Endodermal cell (in vitro differentiated cells): ENCODE measurements at regions not wholly inside any gene's neighbourhood (a gene's known extent, or its start where the extent isn't known, plus 50 kb on each side); places are given as distances from the start of the nearest gene placed in this dataset.

ENCODE experiments used
- DNase-seq: peaks from one replicate; pipeline ENCODE4 v3.0.0-alpha.2; 2017
- H3K27ac ChIP-seq: 2 replicates; pipeline ENCODE4 v1.5.1; 2013; ENCODE audit warnings: mild to moderate bottlenecking, low read depth, low read length, moderate library complexity
- H3K27me3 ChIP-seq: 2 replicates; pipeline ENCODE4 v1.6.1; 2013; ENCODE audit warnings: mild to moderate bottlenecking, low read length, moderate library complexity; ENCODE audit not compliant: insufficient read depth, control insufficient read depth, poor library complexity, severe bottlenecking
- H3K36me3 ChIP-seq: 2 replicates; pipeline ENCODE4 v1.7.0; 2013; ENCODE audit warnings: mild to moderate bottlenecking, low read length, moderate library complexity; ENCODE audit not compliant: control insufficient read depth, insufficient read depth
- H3K4me1 ChIP-seq: one replicate; pipeline ENCODE4 v1.7.0; 2013; ENCODE audit warnings: low read length; ENCODE audit not compliant: control insufficient read depth, insufficient read depth
- H3K4me3 ChIP-seq: 2 replicates; pipeline ENCODE4 v1.5.1; 2013; ENCODE audit warnings: mild to moderate bottlenecking, low read length, moderate library complexity
- H3K9ac ChIP-seq: 2 replicates; pipeline ENCODE4 v1.6.1; 2013; ENCODE audit warnings: mild to moderate bottlenecking, low read length, moderate library complexity; ENCODE audit not compliant: poor library complexity, severe bottlenecking; ENCODE audit errors: extremely low read depth
- H3K9me3 ChIP-seq: 2 replicates; pipeline ENCODE4 v1.6.1; 2013; ENCODE audit warnings: mild to moderate bottlenecking, low read length, moderate library complexity; ENCODE audit not compliant: control insufficient read depth
- H3K27ac Mint-ChIP-seq: 2 replicates; pipeline ENCODE4 v1.8.0; 2020; ENCODE audit warnings: mixed read lengths
- H3K27me3 Mint-ChIP-seq: 2 replicates; pipeline ENCODE4 v1.8.0; 2021; ENCODE audit warnings: mild to moderate bottlenecking, mixed read lengths; ENCODE audit not compliant: insufficient read depth
- H3K36me3 Mint-ChIP-seq: 2 replicates; pipeline ENCODE4 v1.8.0; 2020; ENCODE audit warnings: low read depth, mixed read lengths
- H3K4me1 Mint-ChIP-seq: 2 replicates; pipeline ENCODE4 v1.8.0; 2020; ENCODE audit warnings: mixed read lengths
- H3K4me3 Mint-ChIP-seq: 2 replicates; pipeline ENCODE4 v1.8.0; 2020; ENCODE audit warnings: mild to moderate bottlenecking, moderate library complexity, mixed read lengths
- H3K9me3 Mint-ChIP-seq: 2 replicates; pipeline ENCODE4 v1.8.0; 2020; ENCODE audit warnings: mild to moderate bottlenecking, mixed read lengths
- WGBS, 2 experiments: methylation state at CpG; one replicate each; pipeline versions ENCODE4 v1.1.5 to v1.1.7; 2013; ENCODE audit warnings: missing lambda C conversion rate in 2 of 2, mixed read lengths in 1 of 2; ENCODE audit not compliant: insufficient coverage in 1 of 2, insufficient read length in 1 of 2; 5-methylcytosine and 5-hydroxymethylcytosine counted together
- TF ChIP-seq, protein P1 (sequence below): fragments of 200-600 bp; sonication (generic); conservative IDR thresholded peaks from 2 replicates; pipeline ENCODE4 v1.5.0; 2021; ENCODE audit warnings: antibody characterized with exemption, mild to moderate bottlenecking

GRCh38 chr11:87878373-87878825 lies 296.8 kb downstream of the RAB38 start:
- Histone ChIP-seq H3K27me3 (no peaks in the 10 kb centered on the region), H3K27ac (no peak overlapping the region), H3K9ac (no peak overlapping the region), H3K4me1 (no peaks in the 10 kb centered on the region), H3K36me3 (no peaks in the 10 kb centered on the region), H3K4me3 (no peak overlapping the region), H3K9me3 (no peaks in the 10 kb centered on the region)
- no peaks in the 10 kb centered on the region for H3K36me3 Mint-ChIP-seq
- H3K4me3 Mint-ChIP-seq: no peak overlapping the region
- H3K27me3 Mint-ChIP-seq: no peaks in the 10 kb centered on the region
- H3K9me3 Mint-ChIP-seq: no peaks in the 10 kb centered on the region
- no peak overlapping the region for H3K27ac Mint-ChIP-seq
- TF ChIP-seq, protein P1, sequence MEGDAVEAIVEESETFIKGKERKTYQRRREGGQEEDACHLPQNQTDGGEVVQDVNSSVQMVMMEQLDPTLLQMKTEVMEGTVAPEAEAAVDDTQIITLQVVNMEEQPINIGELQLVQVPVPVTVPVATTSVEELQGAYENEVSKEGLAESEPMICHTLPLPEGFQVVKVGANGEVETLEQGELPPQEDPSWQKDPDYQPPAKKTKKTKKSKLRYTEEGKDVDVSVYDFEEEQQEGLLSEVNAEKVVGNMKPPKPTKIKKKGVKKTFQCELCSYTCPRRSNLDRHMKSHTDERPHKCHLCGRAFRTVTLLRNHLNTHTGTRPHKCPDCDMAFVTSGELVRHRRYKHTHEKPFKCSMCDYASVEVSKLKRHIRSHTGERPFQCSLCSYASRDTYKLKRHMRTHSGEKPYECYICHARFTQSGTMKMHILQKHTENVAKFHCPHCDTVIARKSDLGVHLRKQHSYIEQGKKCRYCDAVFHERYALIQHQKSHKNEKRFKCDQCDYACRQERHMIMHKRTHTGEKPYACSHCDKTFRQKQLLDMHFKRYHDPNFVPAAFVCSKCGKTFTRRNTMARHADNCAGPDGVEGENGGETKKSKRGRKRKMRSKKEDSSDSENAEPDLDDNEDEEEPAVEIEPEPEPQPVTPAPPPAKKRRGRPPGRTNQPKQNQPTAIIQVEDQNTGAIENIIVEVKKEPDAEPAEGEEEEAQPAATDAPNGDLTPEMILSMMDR: peak; percentile 77
- H3K4me1 Mint-ChIP-seq: no peaks in the 10 kb centered on the region
- 98% methylated on average over 2 of the region's 2 CpGs; no CpG with 5 or more reads in 1 of the 2 experiments for WGBS, 2 experiments
- DNase-seq: no peak

- DNase-seq: peak; percentile 64
- TF ChIP-seq, protein P1: no peak
- no peak overlapping the region for H3K4me3 Mint-ChIP-seq
- Histone ChIP-seq H3K27me3 (no peaks in the 10 kb centered on the region), H3K9me3 (no peaks in the 10 kb centered on the region), H3K27ac (no peak overlapping the region), H3K9ac (no peak overlapping the region), H3K4me3 (no peak overlapping the region), H3K36me3 (no peaks in the 10 kb centered on the region), H3K4me1 (no peaks in the 10 kb centered on the region)
- H3K36me3 Mint-ChIP-seq: no peaks in the 10 kb centered on the region
- H3K4me1 Mint-ChIP-seq: peaks cover 3% of the 10 kb centered on the region
- H3K27ac Mint-ChIP-seq: no peak overlapping the region
- H3K9me3 Mint-ChIP-seq: no peaks in the 10 kb centered on the region
- 40 to 66% methylated on average over 1 to 2 of the region's 2 CpGs for WGBS, 2 experiments
- H3K27me3 Mint-ChIP-seq: no peaks in the 10 kb centered on the region
These were observed 304.2 kb downstream of the RAB38 start for GRCh38 chr11:87871056-87871455.

DNA sequence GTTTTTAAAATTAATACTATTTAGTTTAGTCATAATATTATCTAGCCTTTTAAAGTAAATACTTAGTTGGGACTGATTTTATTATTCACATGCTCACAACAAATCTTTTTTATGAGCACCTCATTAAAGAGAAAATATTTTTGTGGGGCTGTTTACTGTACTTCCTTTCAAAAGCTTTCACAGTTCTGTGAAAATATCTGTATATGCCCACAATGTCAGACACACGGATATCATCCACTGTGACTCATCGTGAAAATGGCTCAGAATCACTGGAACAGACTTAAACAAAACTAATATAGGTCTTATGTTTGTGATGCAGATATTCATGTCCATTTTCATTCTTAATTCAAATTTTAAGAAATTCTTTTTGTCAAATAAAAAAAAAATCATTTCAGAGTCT lies 305.2 kb downstream of the RAB38 start:
- Mint-ChIP-seq H3K4me1 (peaks cover 3% of the 10 kb centered on the region), H3K36me3 (no peaks in the 10 kb centered on the region), H3K4me3 (no peak overlapping the region), H3K9me3 (no peaks in the 10 kb centered on the region), H3K27me3 (no peaks in the 10 kb centered on the region), H3K27ac (no peak overlapping the region)
- Histone ChIP-seq H3K27me3 (no peaks in the 10 kb centered on the region), H3K4me1 (no peaks in the 10 kb centered on the region), H3K4me3 (no peak overlapping the region), H3K9ac (no peak overlapping the region), H3K27ac (no peak overlapping the region), H3K36me3 (no peaks in the 10 kb centered on the region), H3K9me3 (no peaks in the 10 kb centered on the region)
- TF ChIP-seq, protein P1: no peak
- WGBS, 2 experiments: 100% methylated on average over 2 of the region's 2 CpGs; no CpG with 5 or more reads in 1 of the 2 experiments
- DNase-seq: no peak
